GM12878 (cell line): ENCODE measurements at regions not wholly inside any gene's neighbourhood (a gene's known extent, or its start where the extent isn't known, plus 50 kb on each side); places are given as distances from the start of the nearest gene placed in this dataset.

Source experiments
- ATAC-seq: fragments of 200-7000 bp; cut with Tn5 transposase; 3 replicates; pipeline ENCODE4 v1.9.1; 2020; ENCODE audit warnings: mild to moderate bottlenecking, moderate library complexity
- BruUV-seq: library from RNA; stranded (reverse); fragments of 400-500 nt; replicated peaks from 2 replicates; lab custom pipeline; 2021; lab: Mats Ljungman, UMichigan
- CTCF ChIA-PET: fragments of 300-600 bp; sonication (Branson Sonifier 250); formaldehyde crosslinking; extraction: SDS; loops from one replicate; lab custom pipeline; 2021; ENCODE audit warnings: inconsistent platforms; lab: Yijun Ruan, JAX
- POLR2A ChIA-PET: fragments of 350-600 bp; formaldehyde crosslinking; extraction: SDS; loops from one replicate; lab custom pipeline; 2021; ENCODE audit warnings: inconsistent platforms; lab: Charles Lee
- RAD21 ChIA-PET: fragments of 300-600 bp; sonication (Branson Sonifier 250); formaldehyde crosslinking; loops from one replicate; lab custom pipeline; 2023; ENCODE audit warnings: antibody characterized with exemption; ENCODE audit not compliant: unreplicated experiment; lab: Charles Lee
- SMC1A ChIA-PET: fragments of 300-600 bp; sonication (Branson Sonifier 250); formaldehyde crosslinking; loops from one replicate; lab custom pipeline; 2023; ENCODE audit not compliant: unreplicated experiment, uncharacterized antibody; lab: Charles Lee
- DNase-seq: peaks from one replicate; pipeline ENCODE4 v3.0.0-alpha.2; 2011; ENCODE audit warnings: low read depth, low spot score
- FAIRE-seq: peaks from 3 replicates; lab custom pipeline; 2011; peaks lifted over from hg19 to GRCh38; lab: Jason Lieb, UNC
- H2AFZ ChIP-seq: 2 replicates; pipeline ENCODE4 v1.6.0; 2011; ENCODE audit warnings: low read depth, low read length, control low read depth; ENCODE audit not compliant: control insufficient read depth
- H3K27ac ChIP-seq: 2 replicates; pipeline ENCODE4 v1.5.1; 2011; ENCODE audit warnings: control low read depth; ENCODE audit not compliant: control insufficient read depth, insufficient read depth
- H3K27me3 ChIP-seq, 2 experiments: replicated peaks in 1 of 2; 2 replicates each; pipeline versions ENCODE4 v1.6.0 to v1.6.1; 2011; ENCODE audit warnings: low read length in 1 of 2; ENCODE audit not compliant: control insufficient read depth in 2 of 2, insufficient read depth in 2 of 2
- H3K36me3 ChIP-seq, 2 experiments: 2 replicates each; pipeline ENCODE4 v1.5.1; 2011; ENCODE audit warnings: low read length in 1 of 2; ENCODE audit not compliant: control insufficient read depth in 2 of 2, insufficient read depth in 2 of 2
- H3K4me1 ChIP-seq: 2 replicates; pipeline ENCODE4 v1.6.1; 2011; ENCODE audit warnings: mild to moderate bottlenecking, low read length, moderate library complexity, mixed read lengths; ENCODE audit not compliant: control insufficient read depth, insufficient read depth
- H3K4me2 ChIP-seq: 2 replicates; pipeline ENCODE4 v1.6.0; 2011; ENCODE audit warnings: control low read depth; ENCODE audit not compliant: control insufficient read depth, insufficient read depth
- H3K4me3 ChIP-seq: fragments of 200-600 bp; sonication (generic); 2 replicates; pipeline ENCODE4 v1.5.1; 2016
- H3K79me2 ChIP-seq: 2 replicates; pipeline ENCODE4 v1.6.0; 2011; ENCODE audit warnings: low read length; ENCODE audit not compliant: control insufficient read depth, insufficient read depth
- H3K9ac ChIP-seq: 2 replicates; pipeline ENCODE4 v1.8.0; 2011; ENCODE audit warnings: low read length, control low read depth, mixed read lengths; ENCODE audit not compliant: control insufficient read depth, insufficient read depth
- H3K9me3 ChIP-seq: replicated peaks from 3 replicates; pipeline ENCODE4 v1.5.1; 2011; ENCODE audit warnings: mild to moderate bottlenecking, low read length; ENCODE audit not compliant: control insufficient read depth, insufficient read depth
- H4K20me1 ChIP-seq: 2 replicates; pipeline ENCODE4 v1.6.0; 2011; ENCODE audit not compliant: control insufficient read depth, insufficient read depth
- LARP7 ChIP-seq: fragments of 450-650 bp; IDR thresholded peaks from 2 replicates; pipeline ENCODE4 v1.6.1; 2017; ENCODE audit warnings: mild to moderate bottlenecking
- MYC ChIP-seq: IDR thresholded peaks from 2 replicates; pipeline ENCODE4 v1.6.1; 2011; ENCODE audit warnings: mild to moderate bottlenecking, low read length, moderate library complexity, inconsistent platforms; ENCODE audit not compliant: insufficient read depth, insufficient replicate concordance, insufficient read length, severe bottlenecking
- NR2F1 ChIP-seq: fragments of 450-650 bp; conservative IDR thresholded peaks from 2 replicates; pipeline ENCODE4 v1.6.1; 2017; ENCODE audit warnings: mild to moderate bottlenecking
- PAX5 ChIP-seq: IDR thresholded peaks from 2 replicates; pipeline ENCODE4 v1.6.1; 2011; ENCODE audit warnings: low read depth, low read length, borderline replicate concordance
- RAD51 ChIP-seq: fragments of 450-650 bp; IDR thresholded peaks from 2 replicates; pipeline ENCODE4 v1.6.1; 2016; ENCODE audit warnings: moderate library complexity, mild to moderate bottlenecking, inconsistent platforms
- RBBP5 ChIP-seq: fragments of 200-600 bp; sonication (generic); conservative IDR thresholded peaks from 2 replicates; pipeline ENCODE4 v1.6.1; 2016
- RFX5 ChIP-seq: IDR thresholded peaks from 2 replicates; pipeline ENCODE4 v1.6.1; 2011; ENCODE audit warnings: low read depth, low read length, improper control_type of control experiment
- SMAD5 ChIP-seq: IDR thresholded peaks from 2 replicates; pipeline ENCODE4 v1.6.1; 2016; ENCODE audit warnings: antibody characterized with exemption, low read depth
- SREBF2 ChIP-seq: IDR thresholded peaks from 2 replicates; pipeline ENCODE4 v1.6.1; 2012; ENCODE audit warnings: mild to moderate bottlenecking, low read length
- WGBS: methylation state at CpG from one replicate; pipeline ENCODE4 v1.1.6; 2016; ENCODE audit warnings: low lambda C conversion rate; ENCODE audit not compliant: insufficient replicate concordance, insufficient coverage; ENCODE audit errors: missing lambda C conversion rate; 5-methylcytosine and 5-hydroxymethylcytosine counted together
- in situ Hi-C: fragments of 300-500 bp; cut with MboI; formaldehyde crosslinking; loops from 9 replicates; pipeline ENCODE4 v1.14.3; 2018; ENCODE audit warnings: mixed read lengths
- intact Hi-C: fragments of 100-400 bp; cut with micrococcal nuclease; formaldehyde crosslinking; loops from one replicate; pipeline ENCODE4 v1.14.2; 2022; ENCODE audit not compliant: unreplicated experiment
- TF ChIP-seq, protein P1 (sequence below): fragments of 450-650 bp; conservative IDR thresholded peaks from 2 replicates; pipeline ENCODE4 v1.6.1; 2017; ENCODE audit warnings: mild to moderate bottlenecking, moderate library complexity
- TF ChIP-seq, protein P2 (sequence below): fragments of 450-650 bp; IDR thresholded peaks from 2 replicates; pipeline ENCODE4 v1.6.1; 2017; ENCODE audit warnings: mild to moderate bottlenecking, moderate library complexity
- TF ChIP-seq, protein P3 (sequence below): IDR thresholded peaks from 2 replicates; pipeline ENCODE4 v1.6.1; 2011; ENCODE audit warnings: mild to moderate bottlenecking, low read depth, low read length, moderate library complexity; ENCODE audit not compliant: insufficient replicate concordance
- TF ChIP-seq, protein P4 (sequence below): fragments of 450-650 bp; IDR thresholded peaks from 2 replicates; pipeline ENCODE4 v1.6.1; 2017; ENCODE audit warnings: mild to moderate bottlenecking
- TF ChIP-seq, protein P5 (sequence below): IDR thresholded peaks from 2 replicates; pipeline ENCODE4 v1.6.1; 2011; ENCODE audit warnings: borderline replicate concordance, low read depth, mild to moderate bottlenecking, moderate library complexity, low read length; ENCODE audit not compliant: insufficient read depth, poor library complexity, severe bottlenecking

DNA sequence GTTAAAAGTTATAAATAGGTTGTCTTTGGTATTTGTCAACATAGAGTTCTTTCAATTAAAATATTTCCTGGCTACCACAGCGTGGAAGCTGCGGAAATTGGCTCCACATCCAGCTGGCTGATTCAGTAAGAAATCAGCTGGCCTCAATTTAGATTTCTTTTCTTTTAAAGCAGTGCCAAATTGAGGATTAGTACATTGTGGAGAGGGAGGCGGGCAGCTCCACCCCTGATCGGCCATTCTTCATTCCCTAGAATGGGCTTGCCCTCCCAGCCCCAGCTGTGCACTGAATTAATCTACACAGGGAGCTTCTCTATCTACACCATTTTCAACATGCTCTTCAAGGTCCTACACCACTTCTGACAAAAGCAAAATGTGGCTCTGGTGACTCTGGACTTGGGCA is 624.8 kb downstream of the DACH1 start:
- Histone ChIP-seq H3K36me3 (no peaks in the 10 kb centered on the region), H3K9me3 (no peaks in the 10 kb centered on the region), H3K4me3 (no peak overlapping the region), H3K9ac (no peak overlapping the region), H4K20me1 (no peaks in the 10 kb centered on the region), H3K4me1 (no peaks in the 10 kb centered on the region), H3K4me2 (no peak overlapping the region), H3K79me2 (no peaks in the 10 kb centered on the region), H2AFZ (no peak overlapping the region), H3K27ac (no peak overlapping the region), H3K27me3 (no peaks in the 10 kb centered on the region)
- ATAC-seq (no peak), DNase-seq (no peak), FAIRE-seq (no peak)
- BruUV-seq, result no TSS peak
- WGBS, result 35% methylated on average over 4 of the region's 4 CpGs
- ChIA-PET RAD21 (interaction anchor here (1.5 kb wide), 1 partner anchor 10 kb away, joined by 4 read pairs; no protein-coding TSS in a partner anchor), POLR2A (no interaction called here), CTCF (interaction anchor here (1.4 to 1.5 kb wide), 3 partner anchors 12 to 42 kb away, joined by 3 to 4 read pairs (median 4); no protein-coding TSS in a partner anchor), SMC1A (interaction anchor here (1.0 to 1.2 kb wide), 3 partner anchors 12 to 637 kb away, joined by 3 read pairs; no protein-coding TSS in a partner anchor)
- intact Hi-C loops, result loop anchor here (5.0 kb wide), 1 partner anchor 235 kb away; no protein-coding TSS in a partner anchor
- in situ Hi-C loops, result no loop called here
- TF ChIP-seq PAX5, result no peak
- TF ChIP-seq, protein P1, sequence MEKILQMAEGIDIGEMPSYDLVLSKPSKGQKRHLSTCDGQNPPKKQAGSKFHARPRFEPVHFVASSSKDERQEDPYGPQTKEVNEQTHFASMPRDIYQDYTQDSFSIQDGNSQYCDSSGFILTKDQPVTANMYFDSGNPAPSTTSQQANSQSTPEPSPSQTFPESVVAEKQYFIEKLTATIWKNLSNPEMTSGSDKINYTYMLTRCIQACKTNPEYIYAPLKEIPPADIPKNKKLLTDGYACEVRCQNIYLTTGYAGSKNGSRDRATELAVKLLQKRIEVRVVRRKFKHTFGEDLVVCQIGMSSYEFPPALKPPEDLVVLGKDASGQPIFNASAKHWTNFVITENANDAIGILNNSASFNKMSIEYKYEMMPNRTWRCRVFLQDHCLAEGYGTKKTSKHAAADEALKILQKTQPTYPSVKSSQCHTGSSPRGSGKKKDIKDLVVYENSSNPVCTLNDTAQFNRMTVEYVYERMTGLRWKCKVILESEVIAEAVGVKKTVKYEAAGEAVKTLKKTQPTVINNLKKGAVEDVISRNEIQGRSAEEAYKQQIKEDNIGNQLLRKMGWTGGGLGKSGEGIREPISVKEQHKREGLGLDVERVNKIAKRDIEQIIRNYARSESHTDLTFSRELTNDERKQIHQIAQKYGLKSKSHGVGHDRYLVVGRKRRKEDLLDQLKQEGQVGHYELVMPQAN, result no peak
- TF ChIP-seq SREBF2, result no peak
- TF ChIP-seq RFX5, result no peak
- no peak for TF ChIP-seq MYC
- TF ChIP-seq, protein P2, sequence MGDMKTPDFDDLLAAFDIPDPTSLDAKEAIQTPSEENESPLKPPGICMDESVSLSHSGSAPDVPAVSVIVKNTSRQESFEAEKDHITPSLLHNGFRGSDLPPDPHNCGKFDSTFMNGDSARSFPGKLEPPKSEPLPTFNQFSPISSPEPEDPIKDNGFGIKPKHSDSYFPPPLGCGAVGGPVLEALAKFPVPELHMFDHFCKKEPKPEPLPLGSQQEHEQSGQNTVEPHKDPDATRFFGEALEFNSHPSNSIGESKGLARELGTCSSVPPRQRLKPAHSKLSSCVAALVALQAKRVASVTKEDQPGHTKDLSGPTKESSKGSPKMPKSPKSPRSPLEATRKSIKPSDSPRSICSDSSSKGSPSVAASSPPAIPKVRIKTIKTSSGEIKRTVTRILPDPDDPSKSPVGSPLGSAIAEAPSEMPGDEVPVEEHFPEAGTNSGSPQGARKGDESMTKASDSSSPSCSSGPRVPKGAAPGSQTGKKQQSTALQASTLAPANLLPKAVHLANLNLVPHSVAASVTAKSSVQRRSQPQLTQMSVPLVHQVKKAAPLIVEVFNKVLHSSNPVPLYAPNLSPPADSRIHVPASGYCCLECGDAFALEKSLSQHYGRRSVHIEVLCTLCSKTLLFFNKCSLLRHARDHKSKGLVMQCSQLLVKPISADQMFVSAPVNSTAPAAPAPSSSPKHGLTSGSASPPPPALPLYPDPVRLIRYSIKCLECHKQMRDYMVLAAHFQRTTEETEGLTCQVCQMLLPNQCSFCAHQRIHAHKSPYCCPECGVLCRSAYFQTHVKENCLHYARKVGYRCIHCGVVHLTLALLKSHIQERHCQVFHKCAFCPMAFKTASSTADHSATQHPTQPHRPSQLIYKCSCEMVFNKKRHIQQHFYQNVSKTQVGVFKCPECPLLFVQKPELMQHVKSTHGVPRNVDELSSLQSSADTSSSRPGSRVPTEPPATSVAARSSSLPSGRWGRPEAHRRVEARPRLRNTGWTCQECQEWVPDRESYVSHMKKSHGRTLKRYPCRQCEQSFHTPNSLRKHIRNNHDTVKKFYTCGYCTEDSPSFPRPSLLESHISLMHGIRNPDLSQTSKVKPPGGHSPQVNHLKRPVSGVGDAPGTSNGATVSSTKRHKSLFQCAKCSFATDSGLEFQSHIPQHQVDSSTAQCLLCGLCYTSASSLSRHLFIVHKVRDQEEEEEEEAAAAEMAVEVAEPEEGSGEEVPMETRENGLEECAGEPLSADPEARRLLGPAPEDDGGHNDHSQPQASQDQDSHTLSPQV, result no peak
- TF ChIP-seq, protein P3, sequence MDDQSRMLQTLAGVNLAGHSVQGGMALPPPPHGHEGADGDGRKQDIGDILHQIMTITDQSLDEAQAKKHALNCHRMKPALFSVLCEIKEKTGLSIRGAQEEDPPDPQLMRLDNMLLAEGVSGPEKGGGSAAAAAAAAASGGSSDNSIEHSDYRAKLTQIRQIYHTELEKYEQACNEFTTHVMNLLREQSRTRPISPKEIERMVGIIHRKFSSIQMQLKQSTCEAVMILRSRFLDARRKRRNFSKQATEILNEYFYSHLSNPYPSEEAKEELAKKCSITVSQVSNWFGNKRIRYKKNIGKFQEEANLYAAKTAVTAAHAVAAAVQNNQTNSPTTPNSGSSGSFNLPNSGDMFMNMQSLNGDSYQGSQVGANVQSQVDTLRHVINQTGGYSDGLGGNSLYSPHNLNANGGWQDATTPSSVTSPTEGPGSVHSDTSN, result no peak
- TF ChIP-seq, protein P4, sequence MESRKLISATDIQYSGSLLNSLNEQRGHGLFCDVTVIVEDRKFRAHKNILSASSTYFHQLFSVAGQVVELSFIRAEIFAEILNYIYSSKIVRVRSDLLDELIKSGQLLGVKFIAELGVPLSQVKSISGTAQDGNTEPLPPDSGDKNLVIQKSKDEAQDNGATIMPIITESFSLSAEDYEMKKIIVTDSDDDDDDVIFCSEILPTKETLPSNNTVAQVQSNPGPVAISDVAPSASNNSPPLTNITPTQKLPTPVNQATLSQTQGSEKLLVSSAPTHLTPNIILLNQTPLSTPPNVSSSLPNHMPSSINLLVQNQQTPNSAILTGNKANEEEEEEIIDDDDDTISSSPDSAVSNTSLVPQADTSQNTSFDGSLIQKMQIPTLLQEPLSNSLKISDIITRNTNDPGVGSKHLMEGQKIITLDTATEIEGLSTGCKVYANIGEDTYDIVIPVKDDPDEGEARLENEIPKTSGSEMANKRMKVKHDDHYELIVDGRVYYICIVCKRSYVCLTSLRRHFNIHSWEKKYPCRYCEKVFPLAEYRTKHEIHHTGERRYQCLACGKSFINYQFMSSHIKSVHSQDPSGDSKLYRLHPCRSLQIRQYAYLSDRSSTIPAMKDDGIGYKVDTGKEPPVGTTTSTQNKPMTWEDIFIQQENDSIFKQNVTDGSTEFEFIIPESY, result no peak
- TF ChIP-seq RAD51, result no peak
- TF ChIP-seq, protein P5, sequence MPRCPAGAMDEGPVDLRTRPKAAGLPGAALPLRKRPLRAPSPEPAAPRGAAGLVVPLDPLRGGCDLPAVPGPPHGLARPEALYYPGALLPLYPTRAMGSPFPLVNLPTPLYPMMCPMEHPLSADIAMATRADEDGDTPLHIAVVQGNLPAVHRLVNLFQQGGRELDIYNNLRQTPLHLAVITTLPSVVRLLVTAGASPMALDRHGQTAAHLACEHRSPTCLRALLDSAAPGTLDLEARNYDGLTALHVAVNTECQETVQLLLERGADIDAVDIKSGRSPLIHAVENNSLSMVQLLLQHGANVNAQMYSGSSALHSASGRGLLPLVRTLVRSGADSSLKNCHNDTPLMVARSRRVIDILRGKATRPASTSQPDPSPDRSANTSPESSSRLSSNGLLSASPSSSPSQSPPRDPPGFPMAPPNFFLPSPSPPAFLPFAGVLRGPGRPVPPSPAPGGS, result no peak
- no peak for TF ChIP-seq SMAD5
- no peak for TF ChIP-seq LARP7
- no peak for TF ChIP-seq RBBP5
- no peak for TF ChIP-seq NR2F1
